Liver (tissue), 8 donors: ENCODE measurements at regions not wholly inside any gene's neighbourhood (a gene's known extent, or its start where the extent isn't known, plus 50 kb on each side); places are given as distances from the start of the nearest gene placed in this dataset.

ENCODE experiments used
- DNase-seq: peaks from one replicate; pipeline ENCODE4 v3.0.0-alpha.2; 2017; ENCODE audit warnings: low spot score
- H3K27ac ChIP-seq, 2 donors: one replicate each; pipeline ENCODE4 v1.7.0; 2013; ENCODE audit warnings: inconsistent platforms in 2 of 2, low read length in 2 of 2, control low read depth in 1 of 2, low read depth in 1 of 2, mild to moderate bottlenecking in 1 of 2
- H3K27me3 ChIP-seq, 4 donors: one replicate each; pipeline versions ENCODE4 v1.6.1 to v1.7.0; 2013; ENCODE audit warnings: low read length in 3 of 4, inconsistent platforms in 1 of 4, mild to moderate bottlenecking in 1 of 4, moderate library complexity in 1 of 4; ENCODE audit not compliant: control insufficient read depth in 4 of 4, insufficient read depth in 4 of 4
- H3K36me3 ChIP-seq, 4 donors: one replicate each; pipeline versions ENCODE4 v1.6.1 to v1.7.0; 2013; ENCODE audit warnings: low read length in 3 of 4, mild to moderate bottlenecking in 3 of 4, low read depth in 1 of 4, moderate library complexity in 1 of 4; ENCODE audit not compliant: control insufficient read depth in 4 of 4, insufficient read depth in 3 of 4
- H3K4me1 ChIP-seq, 4 donors: one replicate each; pipeline versions ENCODE4 v1.6.1 to v1.7.0; 2013; ENCODE audit warnings: low read length in 3 of 4, mild to moderate bottlenecking in 3 of 4, moderate library complexity in 1 of 4; ENCODE audit not compliant: control insufficient read depth in 4 of 4, insufficient read depth in 4 of 4
- H3K4me3 ChIP-seq, 3 donors: one replicate each; pipeline versions ENCODE4 v1.6.1 to v1.7.0; 2013; ENCODE audit warnings: low read length in 3 of 3, control low read depth in 1 of 3, low read depth in 1 of 3, mild to moderate bottlenecking in 1 of 3
- H3K9ac ChIP-seq, 2 donors: one replicate each; pipeline ENCODE4 v1.7.0; 2013; ENCODE audit warnings: low read length in 2 of 2, mild to moderate bottlenecking in 2 of 2, moderate library complexity in 2 of 2, control low read depth in 1 of 2, low read depth in 1 of 2
- H3K9me3 ChIP-seq, 4 donors: one replicate each; pipeline versions ENCODE4 v1.6.1 to v1.7.0; 2013; ENCODE audit warnings: low read length in 3 of 4; ENCODE audit not compliant: control insufficient read depth in 4 of 4
- EGR1 ChIP-seq, 2 donors: IDR thresholded peaks; 2 replicates each; pipeline ENCODE4 v1.6.1; 2016 to 2018; ENCODE audit warnings: antibody characterized with exemption in 2 of 2, low read depth in 2 of 2
- FOXA2 ChIP-seq: IDR thresholded peaks from 2 replicates; pipeline ENCODE4 v1.6.1; 2016; ENCODE audit warnings: antibody characterized with exemption
- GABPA ChIP-seq, 2 donors: IDR thresholded peaks in 1 of 2; conservative IDR thresholded peaks in 1 of 2; 2 replicates each; pipeline ENCODE4 v1.6.1; 2016; ENCODE audit warnings: antibody characterized with exemption in 2 of 2, mild to moderate bottlenecking in 1 of 2, moderate library complexity in 1 of 2
- HNF4A ChIP-seq, 2 donors: conservative IDR thresholded peaks; 2 replicates each; pipeline ENCODE4 v1.6.1; 2016; ENCODE audit warnings: antibody characterized with exemption in 2 of 2, mild to moderate bottlenecking in 2 of 2
- HNF4G ChIP-seq: IDR thresholded peaks from 2 replicates; pipeline ENCODE4 v1.6.1; 2016; ENCODE audit warnings: antibody characterized with exemption
- JUND ChIP-seq, 2 donors: IDR thresholded peaks; 2 replicates each; pipeline ENCODE4 v1.6.1; 2016; ENCODE audit warnings: antibody characterized with exemption in 2 of 2
- MAX ChIP-seq: IDR thresholded peaks from 2 replicates; pipeline ENCODE4 v1.6.1; 2016; ENCODE audit warnings: antibody characterized with exemption
- NR2F2 ChIP-seq: IDR thresholded peaks from 2 replicates; pipeline ENCODE4 v1.6.1; 2016; ENCODE audit warnings: antibody characterized with exemption
- RAD21 ChIP-seq, 2 donors: IDR thresholded peaks; 2 replicates each; pipeline ENCODE4 v1.6.1; 2016; ENCODE audit warnings: antibody characterized with exemption in 2 of 2, mild to moderate bottlenecking in 2 of 2
- RXRA ChIP-seq, 2 donors: IDR thresholded peaks; 2 replicates each; pipeline ENCODE4 v1.6.1; 2017 to 2018; ENCODE audit warnings: antibody characterized with exemption in 2 of 2, mild to moderate bottlenecking in 1 of 2
- SP1 ChIP-seq: IDR thresholded peaks from 2 replicates; pipeline ENCODE4 v1.6.1; 2018; ENCODE audit warnings: antibody characterized with exemption, mild to moderate bottlenecking
- YY1 ChIP-seq: IDR thresholded peaks from 2 replicates; pipeline ENCODE4 v1.6.1; 2016; ENCODE audit warnings: antibody characterized with exemption, mild to moderate bottlenecking
- ZBTB33 ChIP-seq: IDR thresholded peaks from 2 replicates; pipeline ENCODE4 v1.6.1; 2016; ENCODE audit warnings: antibody characterized with exemption
- WGBS: extraction: QIAGEN DNeasy Blood & Tissue Kit; methylation state at CpG from one replicate; pipeline ENCODE4 v1.1.7; 2013; 5-methylcytosine and 5-hydroxymethylcytosine counted together
- TF ChIP-seq, protein P1 (sequence below): fragments of 150-350 bp; IDR thresholded peaks from 2 replicates; pipeline ENCODE4 v1.5.1; 2017; ENCODE audit warnings: improper control_type of control experiment, low read depth, low read length; ENCODE audit not compliant: missing input control
- TF ChIP-seq, protein P2 (sequence below): IDR thresholded peaks from 2 replicates; pipeline ENCODE4 v1.6.1; 2016; ENCODE audit warnings: antibody characterized with exemption
- TF ChIP-seq, protein P3 (sequence below): IDR thresholded peaks from 2 replicates; pipeline ENCODE4 v1.6.1; 2016; ENCODE audit warnings: antibody characterized with exemption, mild to moderate bottlenecking
- donor health status: healthy.
- donor health status: healthy.
- donor health status: healthy.
- donor health status: healthy.
- donor health status: healthy.

DNA sequence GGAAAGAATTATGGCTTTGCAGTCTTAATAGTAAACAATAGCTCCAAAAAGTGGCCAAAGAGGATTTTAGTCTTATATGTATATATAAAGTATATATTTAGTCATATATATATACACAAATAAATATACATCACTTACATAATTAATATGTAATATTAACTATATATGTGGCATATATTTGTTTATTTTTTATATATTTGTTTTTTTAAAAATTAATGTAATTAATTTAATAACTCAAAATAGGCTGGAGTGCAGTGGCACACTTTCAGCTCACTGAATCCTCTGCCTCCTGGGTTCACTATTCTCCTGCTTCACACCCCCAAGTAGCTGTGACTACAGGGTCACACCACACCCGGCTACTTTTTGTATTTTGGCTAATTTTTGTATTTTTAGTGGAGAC is 532.6 kb downstream of the KCNT2 start:
- Histone ChIP-seq H3K4me3 (no peak overlapping the region), H3K36me3 (no peaks in the 10 kb centered on the region), H3K27ac (no peak overlapping the region), H3K4me1 (no peaks in the 10 kb centered on the region), H3K27me3 (peaks cover 0 to 6% (median 0%) of the 10 kb centered on the region in 4 donors), H3K9me3 (no peaks in the 10 kb centered on the region), H3K9ac (no peak overlapping the region)
- TF ChIP-seq, protein P1, sequence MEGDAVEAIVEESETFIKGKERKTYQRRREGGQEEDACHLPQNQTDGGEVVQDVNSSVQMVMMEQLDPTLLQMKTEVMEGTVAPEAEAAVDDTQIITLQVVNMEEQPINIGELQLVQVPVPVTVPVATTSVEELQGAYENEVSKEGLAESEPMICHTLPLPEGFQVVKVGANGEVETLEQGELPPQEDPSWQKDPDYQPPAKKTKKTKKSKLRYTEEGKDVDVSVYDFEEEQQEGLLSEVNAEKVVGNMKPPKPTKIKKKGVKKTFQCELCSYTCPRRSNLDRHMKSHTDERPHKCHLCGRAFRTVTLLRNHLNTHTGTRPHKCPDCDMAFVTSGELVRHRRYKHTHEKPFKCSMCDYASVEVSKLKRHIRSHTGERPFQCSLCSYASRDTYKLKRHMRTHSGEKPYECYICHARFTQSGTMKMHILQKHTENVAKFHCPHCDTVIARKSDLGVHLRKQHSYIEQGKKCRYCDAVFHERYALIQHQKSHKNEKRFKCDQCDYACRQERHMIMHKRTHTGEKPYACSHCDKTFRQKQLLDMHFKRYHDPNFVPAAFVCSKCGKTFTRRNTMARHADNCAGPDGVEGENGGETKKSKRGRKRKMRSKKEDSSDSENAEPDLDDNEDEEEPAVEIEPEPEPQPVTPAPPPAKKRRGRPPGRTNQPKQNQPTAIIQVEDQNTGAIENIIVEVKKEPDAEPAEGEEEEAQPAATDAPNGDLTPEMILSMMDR: no peak
- TF ChIP-seq ZBTB33: no peak
- no peak for TF ChIP-seq YY1
- TF ChIP-seq HNF4A (conservative IDR thresholded peaks at IDR 0.05): no peak
- TF ChIP-seq EGR1 (IDR thresholded peaks at IDR 0.05; ENCODE audit: low read depth in 2 of 2): no peak
- TF ChIP-seq RAD21 (IDR thresholded peaks at IDR 0.05): no peak
- no peak for TF ChIP-seq GABPA (IDR thresholded peaks at IDR 0.05 in 1 of 2, conservative IDR thresholded peaks at IDR 0.05 in 1 of 2)
- no peak for TF ChIP-seq MAX
- TF ChIP-seq NR2F2: no peak
- TF ChIP-seq, protein P2, sequence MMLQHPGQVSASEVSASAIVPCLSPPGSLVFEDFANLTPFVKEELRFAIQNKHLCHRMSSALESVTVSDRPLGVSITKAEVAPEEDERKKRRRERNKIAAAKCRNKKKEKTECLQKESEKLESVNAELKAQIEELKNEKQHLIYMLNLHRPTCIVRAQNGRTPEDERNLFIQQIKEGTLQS: no peak
- TF ChIP-seq FOXA2: no peak
- TF ChIP-seq, protein P3, sequence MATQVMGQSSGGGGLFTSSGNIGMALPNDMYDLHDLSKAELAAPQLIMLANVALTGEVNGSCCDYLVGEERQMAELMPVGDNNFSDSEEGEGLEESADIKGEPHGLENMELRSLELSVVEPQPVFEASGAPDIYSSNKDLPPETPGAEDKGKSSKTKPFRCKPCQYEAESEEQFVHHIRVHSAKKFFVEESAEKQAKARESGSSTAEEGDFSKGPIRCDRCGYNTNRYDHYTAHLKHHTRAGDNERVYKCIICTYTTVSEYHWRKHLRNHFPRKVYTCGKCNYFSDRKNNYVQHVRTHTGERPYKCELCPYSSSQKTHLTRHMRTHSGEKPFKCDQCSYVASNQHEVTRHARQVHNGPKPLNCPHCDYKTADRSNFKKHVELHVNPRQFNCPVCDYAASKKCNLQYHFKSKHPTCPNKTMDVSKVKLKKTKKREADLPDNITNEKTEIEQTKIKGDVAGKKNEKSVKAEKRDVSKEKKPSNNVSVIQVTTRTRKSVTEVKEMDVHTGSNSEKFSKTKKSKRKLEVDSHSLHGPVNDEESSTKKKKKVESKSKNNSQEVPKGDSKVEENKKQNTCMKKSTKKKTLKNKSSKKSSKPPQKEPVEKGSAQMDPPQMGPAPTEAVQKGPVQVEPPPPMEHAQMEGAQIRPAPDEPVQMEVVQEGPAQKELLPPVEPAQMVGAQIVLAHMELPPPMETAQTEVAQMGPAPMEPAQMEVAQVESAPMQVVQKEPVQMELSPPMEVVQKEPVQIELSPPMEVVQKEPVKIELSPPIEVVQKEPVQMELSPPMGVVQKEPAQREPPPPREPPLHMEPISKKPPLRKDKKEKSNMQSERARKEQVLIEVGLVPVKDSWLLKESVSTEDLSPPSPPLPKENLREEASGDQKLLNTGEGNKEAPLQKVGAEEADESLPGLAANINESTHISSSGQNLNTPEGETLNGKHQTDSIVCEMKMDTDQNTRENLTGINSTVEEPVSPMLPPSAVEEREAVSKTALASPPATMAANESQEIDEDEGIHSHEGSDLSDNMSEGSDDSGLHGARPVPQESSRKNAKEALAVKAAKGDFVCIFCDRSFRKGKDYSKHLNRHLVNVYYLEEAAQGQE: no peak
- TF ChIP-seq JUND (IDR thresholded peaks at IDR 0.05): no peak
- no peak for TF ChIP-seq SP1
- no peak for TF ChIP-seq RXRA (IDR thresholded peaks at IDR 0.05)
- TF ChIP-seq HNF4G: no peak
- WGBS: 86% methylated on average over 1 of the region's 1 CpG
- no peak for DNase-seq

- H3K9ac ChIP-seq: no peak overlapping the region
- no peaks in the 10 kb centered on the region for H3K4me1 ChIP-seq
- no peak overlapping the region for H3K27ac ChIP-seq
- no peak for DNase-seq
- no peaks in the 10 kb centered on the region for H3K36me3 ChIP-seq
- peaks cover 0 to 2% (median 0%) of the 10 kb centered on the region in 4 donors for H3K27me3 ChIP-seq
- no peak overlapping the region for H3K4me3 ChIP-seq
- no peaks in the 10 kb centered on the region for H3K9me3 ChIP-seq
- TF ChIP-seq, protein P3: no peak
- TF ChIP-seq EGR1 (IDR thresholded peaks at IDR 0.05; ENCODE audit: low read depth in 2 of 2): no peak
- no peak for TF ChIP-seq JUND (IDR thresholded peaks at IDR 0.05)
- no peak for TF ChIP-seq SP1
- TF ChIP-seq HNF4A (conservative IDR thresholded peaks at IDR 0.05): no peak
- TF ChIP-seq MAX: no peak
- no peak for TF ChIP-seq NR2F2
- no peak for TF ChIP-seq ZBTB33
- TF ChIP-seq RXRA (IDR thresholded peaks at IDR 0.05): no peak
- TF ChIP-seq YY1: no peak
- no peak for TF ChIP-seq RAD21 (IDR thresholded peaks at IDR 0.05)
Observed at GRCh38 chr1:196074182-196074581, 534.1 kb downstream of the KCNT2 start.
